ENCODE measurements at regions not wholly inside any gene's neighbourhood (a gene's known extent, or its start where the extent isn't known, plus 50 kb on each side); places are given as distances from the start of the nearest gene placed in this dataset.

- H3K4me1 Mint-ChIP-seq = peaks cover 28% of the 10 kb centered on the region
- H3K9me3 Mint-ChIP-seq = no peaks in the 10 kb centered on the region
- ATAC-seq (no peak), DNase-seq (ENCODE audit: low spot score) (no peak)
- H3K9me2 ChIP-seq (ENCODE audit: insufficient read depth) = no peaks in the 10 kb centered on the region; the same call in 1 of the 2 replicates
- no peaks in the 10 kb centered on the region for H3K27me3 ChIP-seq (ENCODE audit: insufficient read depth)
- peak overlapping the region; percentile 25; the same call in 1 of the 2 replicates for H2AFZ ChIP-seq
- peaks cover 23% of the 10 kb centered on the region; the same call in 1 of the 2 replicates for H3K4me1 ChIP-seq (ENCODE audit: insufficient read depth)
- H3F3A ChIP-seq (replicated peaks; ENCODE audit: low read depth) = no peaks in the 10 kb centered on the region
- H3K27ac Mint-ChIP-seq = no peak overlapping the region
- H3K4me3 ChIP-seq = no peak overlapping the region
- no peaks in the 10 kb centered on the region for H3K36me3 ChIP-seq (ENCODE audit: insufficient read depth)
- no peak for TF ChIP-seq STAT1 (IDR thresholded peaks at IDR 0.05; ENCODE audit: unreplicated experiment)
- TF ChIP-seq ZNF114 (CRISPR knock-in tag; IDR thresholded peaks at IDR 0.05) = no peak
- no peak for TF ChIP-seq JUNB (IDR thresholded peaks at IDR 0.05; ENCODE audit: unreplicated experiment)
- no peak for TF ChIP-seq ETS1 (IDR thresholded peaks at IDR 0.05)
- TF ChIP-seq POLR2AphosphoS5 (IDR thresholded peaks at IDR 0.05; ENCODE audit: low read depth) = no peak
- TF ChIP-seq NANOG (IDR thresholded peaks at IDR 0.05; ENCODE audit: borderline replicate concordance) = no peak
- TF ChIP-seq EZH2phosphoT487 (IDR thresholded peaks at IDR 0.05; ENCODE audit: unreplicated experiment) = no peak
- no peaks in the 10 kb centered on the region for H4K20me1 ChIP-seq (replicated peaks; ENCODE audit: insufficient read depth)
- H3K4me3 Mint-ChIP-seq = no peak overlapping the region
- no peaks in the 10 kb centered on the region for H3K79me2 ChIP-seq (replicated peaks; ENCODE audit: insufficient read depth)
- H3K27me3 Mint-ChIP-seq (ENCODE audit: insufficient read depth, low read depth, poor library complexity) = no peaks in the 10 kb centered on the region
- H3K27ac ChIP-seq (ENCODE audit: low read depth) = no peak overlapping the region
- H3K4me2 ChIP-seq = no peak overlapping the region
- H3K36me3 Mint-ChIP-seq (ENCODE audit: low read depth) = no peaks in the 10 kb centered on the region
Measured at GRCh38 chr5:91851670-91852069, 468.6 kb upstream of the ARRDC3 start.

GRCh38 chr5:91850031-91850430 is 466.9 kb upstream of the ARRDC3 start:
- Histone ChIP-seq H3K9me2 (ENCODE audit: insufficient read depth) (no peaks in the 10 kb centered on the region; the same call in 1 of the 2 replicates), H3K4me2 (peak overlapping the region; percentile 6), H3K4me3 (no peak overlapping the region), H3K36me3 (ENCODE audit: insufficient read depth) (no peaks in the 10 kb centered on the region), H4K20me1 (replicated peaks; ENCODE audit: insufficient read depth) (no peaks in the 10 kb centered on the region), H3K27me3 (ENCODE audit: insufficient read depth) (no peaks in the 10 kb centered on the region), H3K27ac (ENCODE audit: low read depth) (no peak overlapping the region), H3K4me1 (ENCODE audit: insufficient read depth) (peaks cover 23% of the 10 kb centered on the region; the same call in 1 of the 2 replicates), H3F3A (replicated peaks; ENCODE audit: low read depth) (no peaks in the 10 kb centered on the region), H2AFZ (no peak overlapping the region), H3K79me2 (replicated peaks; ENCODE audit: insufficient read depth) (no peaks in the 10 kb centered on the region)
- Mint-ChIP-seq H3K9me3 (no peaks in the 10 kb centered on the region), H3K27me3 (ENCODE audit: insufficient read depth, low read depth, poor library complexity) (no peaks in the 10 kb centered on the region), H3K36me3 (ENCODE audit: low read depth) (no peaks in the 10 kb centered on the region), H3K4me1 (peaks cover 26% of the 10 kb centered on the region), H3K4me3 (no peak overlapping the region), H3K27ac (peak overlapping the region; percentile 17)
- no peak for DNase-seq (ENCODE audit: low spot score)
- no peak for TF ChIP-seq STAT1 (IDR thresholded peaks at IDR 0.05; ENCODE audit: unreplicated experiment)
- no peak for TF ChIP-seq EZH2 (IDR thresholded peaks at IDR 0.05; ENCODE audit: low read depth, unreplicated experiment)
- TF ChIP-seq NANOG (IDR thresholded peaks at IDR 0.05; ENCODE audit: borderline replicate concordance) = peak; percentile 67; the same call in 1 of the 2 replicates
- no peak for ATAC-seq

- no peak overlapping the region for H3K4me3 Mint-ChIP-seq
- H3K36me3 ChIP-seq (ENCODE audit: insufficient read depth) = no peaks in the 10 kb centered on the region
- no peaks in the 10 kb centered on the region for H3K79me2 ChIP-seq (replicated peaks; ENCODE audit: insufficient read depth)
- H3F3A ChIP-seq (replicated peaks; ENCODE audit: low read depth) = no peaks in the 10 kb centered on the region
- no peaks in the 10 kb centered on the region for H3K9me3 Mint-ChIP-seq
- no peak overlapping the region for H3K27ac ChIP-seq (ENCODE audit: low read depth)
- H3K36me3 Mint-ChIP-seq (ENCODE audit: low read depth) = no peaks in the 10 kb centered on the region
- H3K4me1 Mint-ChIP-seq = peaks cover 26% of the 10 kb centered on the region
- H4K20me1 ChIP-seq (replicated peaks; ENCODE audit: insufficient read depth) = no peaks in the 10 kb centered on the region
- no peak overlapping the region for H2AFZ ChIP-seq
- peaks cover 23% of the 10 kb centered on the region; the same call in 1 of the 2 replicates for H3K4me1 ChIP-seq (ENCODE audit: insufficient read depth)
- no peak overlapping the region for H3K4me2 ChIP-seq
- no peak overlapping the region for H3K4me3 ChIP-seq
- DNase-seq (ENCODE audit: low spot score) = peak; percentile 57
- H3K27me3 ChIP-seq (ENCODE audit: insufficient read depth) = no peaks in the 10 kb centered on the region
- H3K27me3 Mint-ChIP-seq (ENCODE audit: insufficient read depth, low read depth, poor library complexity) = no peaks in the 10 kb centered on the region
- no peaks in the 10 kb centered on the region; the same call in 1 of the 2 replicates for H3K9me2 ChIP-seq (ENCODE audit: insufficient read depth)
- peak; percentile 51; the same call in 2 of the 3 replicates for ATAC-seq
- H3K27ac Mint-ChIP-seq = peak overlapping the region; percentile 76; the same call in 1 of the 2 replicates
- TF ChIP-seq POLR2AphosphoS5 (IDR thresholded peaks at IDR 0.05; ENCODE audit: low read depth) = no peak
- no peak for TF ChIP-seq REST (IDR thresholded peaks at IDR 0.05; ENCODE audit: unreplicated experiment)
- TF ChIP-seq EZH2phosphoT487 (IDR thresholded peaks at IDR 0.05; ENCODE audit: unreplicated experiment) = no peak
- TF ChIP-seq ETS1 (IDR thresholded peaks at IDR 0.05) = no peak
- TF ChIP-seq ZNF331 (CRISPR knock-in tag; IDR thresholded peaks at IDR 0.05; ENCODE audit: low read depth) = no peak
- TF ChIP-seq STAT1 (IDR thresholded peaks at IDR 0.05; ENCODE audit: unreplicated experiment) = no peak
Measured at GRCh38 chr5:91849069-91849468, 466.0 kb upstream of the ARRDC3 start.

Measured in GM23338 (cell line).